Esophagus (tissue), 2 donors: ENCODE measurements at regions not wholly inside any gene's neighbourhood (a gene's known extent, or its start where the extent isn't known, plus 50 kb on each side); places are given as distances from the start of the nearest gene placed in this dataset.

ENCODE experiments used
- H3K27ac ChIP-seq, 2 donors: one replicate each; pipeline ENCODE4 v1.5.1; 2013; ENCODE audit warnings: low read depth in 2 of 2, mild to moderate bottlenecking in 2 of 2, inconsistent platforms in 1 of 2, low read length in 1 of 2, moderate library complexity in 1 of 2
- H3K27me3 ChIP-seq, 2 donors: one replicate each; pipeline ENCODE4 v1.6.1; 2013; ENCODE audit warnings: low read length in 2 of 2, control low read depth in 1 of 2, mild to moderate bottlenecking in 1 of 2; ENCODE audit not compliant: insufficient read depth in 2 of 2, control insufficient read depth in 1 of 2
- H3K36me3 ChIP-seq, 2 donors: one replicate each; pipeline ENCODE4 v1.6.1; 2013; ENCODE audit warnings: low read length in 1 of 2; ENCODE audit not compliant: control insufficient read depth in 2 of 2, insufficient read depth in 2 of 2
- H3K4me1 ChIP-seq, 2 donors: one replicate each; pipeline ENCODE4 v1.6.1; 2013; ENCODE audit warnings: low read length in 1 of 2; ENCODE audit not compliant: control insufficient read depth in 2 of 2, insufficient read depth in 2 of 2
- H3K4me3 ChIP-seq, 2 donors: one replicate each; pipeline ENCODE4 v1.5.1; 2013; ENCODE audit warnings: low read length in 2 of 2, mild to moderate bottlenecking in 2 of 2, low read depth in 1 of 2, moderate library complexity in 1 of 2
- H3K9me3 ChIP-seq, 2 donors: one replicate each; pipeline ENCODE4 v1.6.1; 2013; ENCODE audit warnings: mild to moderate bottlenecking in 2 of 2, low read depth in 1 of 2, low read length in 1 of 2, moderate library complexity in 1 of 2; ENCODE audit not compliant: control insufficient read depth in 2 of 2, insufficient read depth in 1 of 2
- WGBS, 2 donors: extraction: QIAGEN DNeasy Blood & Tissue Kit; methylation state at CpG; one replicate each; pipeline ENCODE4 v1.1.7; 2013; 5-methylcytosine and 5-hydroxymethylcytosine counted together
- donor health status: healthy with polysubstance abuse.
- donor health status: Bipolar disorder and iron deficiency.

- Histone ChIP-seq H3K4me1 (no peaks in the 10 kb centered on the region), H3K9me3 (no peaks in the 10 kb centered on the region)
- WGBS, 2 donors, result 77 to 80% methylated on average over 6 of the region's 6 CpGs
Measured at GRCh38 chr7:115883629-115884028, 146.9 kb downstream of the TFEC start.

GRCh38 chr7:115881476-115881875, 149.1 kb downstream of the TFEC start:
- Histone ChIP-seq H3K4me1 (no peaks in the 10 kb centered on the region), H3K9me3 (no peaks in the 10 kb centered on the region), H3K4me3 (no peak overlapping the region), H3K27me3 (no peaks in the 10 kb centered on the region), H3K36me3 (no peaks in the 10 kb centered on the region), H3K27ac (no peak overlapping the region)
- 86 to 93% methylated on average over 2 of the region's 2 CpGs for WGBS, 2 donors

More at GRCh38 chr7:115883629-115884028, 146.9 kb downstream of the TFEC start:
- H3K27ac ChIP-seq, result no peak overlapping the region
- no peaks in the 10 kb centered on the region for H3K36me3 ChIP-seq
- no peaks in the 10 kb centered on the region for H3K27me3 ChIP-seq
- no peak overlapping the region for H3K4me3 ChIP-seq

- H3K9me3 ChIP-seq, result no peaks in the 10 kb centered on the region
- H3K4me1 ChIP-seq, result no peaks in the 10 kb centered on the region
- H3K27ac ChIP-seq, result no peak overlapping the region
- H3K27me3 ChIP-seq, result no peaks in the 10 kb centered on the region
- H3K4me3 ChIP-seq, result no peak overlapping the region
- H3K36me3 ChIP-seq, result no peaks in the 10 kb centered on the region
- 82 to 84% methylated on average over 2 of the region's 2 CpGs for WGBS, 2 donors
Measured at GRCh38 chr7:115879171-115879570, 151.4 kb downstream of the TFEC start.

GRCh38 chr7:115869801-115870200, 160.8 kb downstream of the TFEC start:
- H3K27me3 ChIP-seq, result no peaks in the 10 kb centered on the region
- no peaks in the 10 kb centered on the region for H3K9me3 ChIP-seq
- H3K36me3 ChIP-seq, result no peaks in the 10 kb centered on the region
- no peak overlapping the region for H3K27ac ChIP-seq
- H3K4me1 ChIP-seq, result no peaks in the 10 kb centered on the region
- H3K4me3 ChIP-seq, result no peak overlapping the region

- Histone ChIP-seq H3K27me3 (no peaks in the 10 kb centered on the region), H3K27ac (no peak overlapping the region), H3K4me3 (no peak overlapping the region), H3K9me3 (no peaks in the 10 kb centered on the region), H3K36me3 (no peaks in the 10 kb centered on the region), H3K4me1 (no peaks in the 10 kb centered on the region)
- 63 to 72% methylated on average over 3 of the region's 3 CpGs for WGBS, 2 donors
Measured at GRCh38 chr7:115869190-115869589, 161.4 kb downstream of the TFEC start.

- Histone ChIP-seq H3K4me1 (no peaks in the 10 kb centered on the region), H3K27ac (no peak overlapping the region), H3K4me3 (no peak overlapping the region), H3K27me3 (no peaks in the 10 kb centered on the region), H3K36me3 (no peaks in the 10 kb centered on the region), H3K9me3 (no peaks in the 10 kb centered on the region)
- WGBS, 2 donors, result 95% methylated on average over 4 of the region's 4 CpGs
Measured at GRCh38 chr7:115868369-115868768, 162.2 kb downstream of the TFEC start.

- Histone ChIP-seq H3K27me3 (no peaks in the 10 kb centered on the region), H3K4me1 (no peaks in the 10 kb centered on the region)
- 76 to 77% methylated on average over 2 of the region's 2 CpGs for WGBS, 2 donors
Measured at GRCh38 chr7:115864082-115864481, 166.5 kb downstream of the TFEC start.

GRCh38 chr7:115851291-115851690, 179.3 kb downstream of the TFEC start:
- no peak overlapping the region for H3K27ac ChIP-seq
- H3K4me1 ChIP-seq, result no peaks in the 10 kb centered on the region
- 73 to 77% methylated on average over 1 of the region's 1 CpG for WGBS, 2 donors
- H3K27me3 ChIP-seq, result no peaks in the 10 kb centered on the region
- H3K9me3 ChIP-seq, result no peaks in the 10 kb centered on the region
- H3K4me3 ChIP-seq, result no peak overlapping the region
- no peaks in the 10 kb centered on the region for H3K36me3 ChIP-seq

More at GRCh38 chr7:115864082-115864481, 166.5 kb downstream of the TFEC start:
- Histone ChIP-seq H3K36me3 (no peaks in the 10 kb centered on the region), H3K27ac (no peak overlapping the region), H3K4me3 (no peak overlapping the region), H3K9me3 (no peaks in the 10 kb centered on the region)

- Histone ChIP-seq H3K4me3 (no peak overlapping the region), H3K27me3 (no peaks in the 10 kb centered on the region), H3K9me3 (no peaks in the 10 kb centered on the region), H3K27ac (no peak overlapping the region), H3K4me1 (no peaks in the 10 kb centered on the region), H3K36me3 (no peaks in the 10 kb centered on the region)
- WGBS, 2 donors, result 80 to 92% methylated on average over 3 of the region's 3 CpGs
Measured at GRCh38 chr7:115850774-115851173, 179.8 kb downstream of the TFEC start.

- H3K9me3 ChIP-seq, result no peaks in the 10 kb centered on the region
- no peak overlapping the region for H3K4me3 ChIP-seq
- no peak overlapping the region for H3K27ac ChIP-seq
- no peaks in the 10 kb centered on the region for H3K4me1 ChIP-seq
- WGBS, 2 donors, result 82% methylated on average over 1 of the region's 1 CpG
- peaks cover 0 to 3% of the 10 kb centered on the region in 2 donors for H3K27me3 ChIP-seq
- no peaks in the 10 kb centered on the region for H3K36me3 ChIP-seq
Measured at GRCh38 chr7:115844857-115845256, 185.7 kb downstream of the TFEC start.
